ENCODE measurements at regions not wholly inside any gene's neighbourhood (a gene's known extent, or its start where the extent isn't known, plus 50 kb on each side); places are given as distances from the start of the nearest gene placed in this dataset.

GRCh38 chr20:7428946-7429345 is 511.3 kb downstream of the HAO1 start:
- TF ChIP-seq TAF1 (conservative IDR thresholded peaks at IDR 0.05) (no peak), CTCF (IDR thresholded peaks at IDR 0.05; ENCODE audit: low read depth, low read length, missing input control) (no peak), REST (IDR thresholded peaks at IDR 0.05) (no peak), JUND (IDR thresholded peaks at IDR 0.05) (no peak), GABPA (IDR thresholded peaks at IDR 0.05 in 1 of 2, conservative IDR thresholded peaks at IDR 0.05 in 1 of 2) (no peak), YY1 (IDR thresholded peaks at IDR 0.05) (no peak), ZBTB33 (IDR thresholded peaks at IDR 0.05) (no peak), RAD21 (IDR thresholded peaks at IDR 0.05) (no peak)
- TF ChIP-seq, protein P1, sequence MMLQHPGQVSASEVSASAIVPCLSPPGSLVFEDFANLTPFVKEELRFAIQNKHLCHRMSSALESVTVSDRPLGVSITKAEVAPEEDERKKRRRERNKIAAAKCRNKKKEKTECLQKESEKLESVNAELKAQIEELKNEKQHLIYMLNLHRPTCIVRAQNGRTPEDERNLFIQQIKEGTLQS (IDR thresholded peaks at IDR 0.05), result no peak

Measured in liver (tissue), 3 donors.